Esophagus muscularis mucosa (tissue), 4 donors: ENCODE measurements at regions not wholly inside any gene's neighbourhood (a gene's known extent, or its start where the extent isn't known, plus 50 kb on each side); places are given as distances from the start of the nearest gene placed in this dataset.

Source experiments
- CTCF ChIP-seq, 3 experiments: fragments of 200-600 bp in 2 of 3; fragments of 450-650 bp in 1 of 3; sonication (generic) in 2 of 3; IDR thresholded peaks; one replicate each; pipeline ENCODE4 v1.5.1; 2017 to 2019; ENCODE audit warnings: antibody characterized with exemption in 3 of 3, mild to moderate bottlenecking in 2 of 3, moderate library complexity in 1 of 3
- EP300 ChIP-seq: sonication (generic); formaldehyde crosslinking; IDR thresholded peaks from one replicate; pipeline ENCODE4 v1.6.1; 2017; ENCODE audit warnings: antibody characterized with exemption
- POLR2A ChIP-seq: fragments of 450-650 bp; IDR thresholded peaks from one replicate; pipeline ENCODE4 v1.6.1; 2017; ENCODE audit warnings: antibody characterized with exemption, moderate library complexity, mild to moderate bottlenecking, low read depth

- TF ChIP-seq CTCF (IDR thresholded peaks at IDR 0.05) (no peak), EP300 (no peak), POLR2A (no peak)
These were observed 248.1 kb upstream of the IZUMO3 start for GRCh38 chr9:24793787-24794186.
